ENCODE measurements at regions not wholly inside any gene's neighbourhood (a gene's known extent, or its start where the extent isn't known, plus 50 kb on each side); places are given as distances from the start of the nearest gene placed in this dataset.

- no peak for TF ChIP-seq CTCF (IDR thresholded peaks at IDR 0.05; ENCODE audit: insufficient read depth, low read length, poor library complexity, severe bottlenecking)
- Histone ChIP-seq H3K4me3 (replicated peaks; ENCODE audit: low read depth, low read length) (no peak overlapping the region), H3K27me3 (replicated peaks; ENCODE audit: control insufficient read depth, insufficient read depth, low read length) (no peaks in the 10 kb centered on the region; the same call in none of the 2 replicates), H3K36me3 (ENCODE audit: control insufficient read depth, insufficient read depth, low read length) (no peaks in the 10 kb centered on the region)
- no peak for DNase-seq (ENCODE audit: extremely low read depth, insufficient read length)
Observed at GRCh38 chrX:68908071-68908470, 79.2 kb downstream of the EFNB1 start.

GRCh38 chrX:68902706-68903504 lies 74.1 kb downstream of the EFNB1 start:
- H3K27me3 ChIP-seq (replicated peaks; ENCODE audit: control insufficient read depth, insufficient read depth, low read length): no peaks in the 10 kb centered on the region; the same call in 1 of the 2 replicates
- DNase-seq (ENCODE audit: extremely low read depth, insufficient read length): no peak
- TF ChIP-seq CTCF (IDR thresholded peaks at IDR 0.05; ENCODE audit: insufficient read depth, low read length, poor library complexity, severe bottlenecking): no peak
- H3K36me3 ChIP-seq (ENCODE audit: control insufficient read depth, insufficient read depth, low read length): no peaks in the 10 kb centered on the region
- no peak overlapping the region for H3K4me3 ChIP-seq (replicated peaks; ENCODE audit: low read depth, low read length)

GRCh38 chrX:68901519-68901918 lies 72.7 kb downstream of the EFNB1 start:
- TF ChIP-seq CTCF (IDR thresholded peaks at IDR 0.05; ENCODE audit: insufficient read depth, low read length, poor library complexity, severe bottlenecking): no peak
- no peak for DNase-seq (ENCODE audit: extremely low read depth, insufficient read length)
- no peaks in the 10 kb centered on the region for H3K27me3 ChIP-seq (replicated peaks; ENCODE audit: control insufficient read depth, insufficient read depth, low read length)
- no peak overlapping the region for H3K4me3 ChIP-seq (replicated peaks; ENCODE audit: low read depth, low read length)
- no peaks in the 10 kb centered on the region for H3K36me3 ChIP-seq (ENCODE audit: control insufficient read depth, insufficient read depth, low read length)

- H3K4me3 ChIP-seq (replicated peaks; ENCODE audit: low read depth, low read length): no peak overlapping the region
- no peaks in the 10 kb centered on the region; the same call in 1 of the 2 replicates for H3K27me3 ChIP-seq (replicated peaks; ENCODE audit: control insufficient read depth, insufficient read depth, low read length)
- no peaks in the 10 kb centered on the region for H3K36me3 ChIP-seq (ENCODE audit: control insufficient read depth, insufficient read depth, low read length)
- no peak for TF ChIP-seq CTCF (IDR thresholded peaks at IDR 0.05; ENCODE audit: insufficient read depth, low read length, poor library complexity, severe bottlenecking)
- DNase-seq (ENCODE audit: extremely low read depth, insufficient read length): no peak
Observed at GRCh38 chrX:68898598-68898997, 69.8 kb downstream of the EFNB1 start.

- no peaks in the 10 kb centered on the region for H3K36me3 ChIP-seq (ENCODE audit: control insufficient read depth, insufficient read depth, low read length)
- DNase-seq (ENCODE audit: extremely low read depth, insufficient read length): no peak
- TF ChIP-seq CTCF (IDR thresholded peaks at IDR 0.05; ENCODE audit: insufficient read depth, low read length, poor library complexity, severe bottlenecking): no peak
- H3K4me3 ChIP-seq (replicated peaks; ENCODE audit: low read depth, low read length): no peak overlapping the region
- H3K27me3 ChIP-seq (replicated peaks; ENCODE audit: control insufficient read depth, insufficient read depth, low read length): no peaks in the 10 kb centered on the region; the same call in 1 of the 2 replicates
Observed at GRCh38 chrX:68897118-68897945, 68.5 kb downstream of the EFNB1 start.

Measured in GM06990 (cell line).